Coronary artery (tissue), 2 donors: ENCODE measurements at regions not wholly inside any gene's neighbourhood (a gene's known extent, or its start where the extent isn't known, plus 50 kb on each side); places are given as distances from the start of the nearest gene placed in this dataset.

ENCODE experiments used
- DNase-seq: peaks from one replicate; pipeline ENCODE4 v3.0.0-alpha.2; 2017; ENCODE audit warnings: low spot score
- H3K27ac ChIP-seq, 2 donors: fragments of 200-600 bp; sonication (generic); one replicate each; pipeline ENCODE4 v1.5.1; 2016 to 2019
- H3K4me3 ChIP-seq: fragments of 200-600 bp; sonication (generic); 2 replicates; pipeline ENCODE4 v1.5.1; 2016; ENCODE audit warnings: mild to moderate bottlenecking, moderate library complexity
- TF ChIP-seq, protein P1 (sequence below): fragments of 200-600 bp; sonication (generic); IDR thresholded peaks from one replicate; pipeline ENCODE4 v1.5.1; 2019; ENCODE audit warnings: antibody characterized with exemption

- no peak for DNase-seq
- TF ChIP-seq, protein P1, sequence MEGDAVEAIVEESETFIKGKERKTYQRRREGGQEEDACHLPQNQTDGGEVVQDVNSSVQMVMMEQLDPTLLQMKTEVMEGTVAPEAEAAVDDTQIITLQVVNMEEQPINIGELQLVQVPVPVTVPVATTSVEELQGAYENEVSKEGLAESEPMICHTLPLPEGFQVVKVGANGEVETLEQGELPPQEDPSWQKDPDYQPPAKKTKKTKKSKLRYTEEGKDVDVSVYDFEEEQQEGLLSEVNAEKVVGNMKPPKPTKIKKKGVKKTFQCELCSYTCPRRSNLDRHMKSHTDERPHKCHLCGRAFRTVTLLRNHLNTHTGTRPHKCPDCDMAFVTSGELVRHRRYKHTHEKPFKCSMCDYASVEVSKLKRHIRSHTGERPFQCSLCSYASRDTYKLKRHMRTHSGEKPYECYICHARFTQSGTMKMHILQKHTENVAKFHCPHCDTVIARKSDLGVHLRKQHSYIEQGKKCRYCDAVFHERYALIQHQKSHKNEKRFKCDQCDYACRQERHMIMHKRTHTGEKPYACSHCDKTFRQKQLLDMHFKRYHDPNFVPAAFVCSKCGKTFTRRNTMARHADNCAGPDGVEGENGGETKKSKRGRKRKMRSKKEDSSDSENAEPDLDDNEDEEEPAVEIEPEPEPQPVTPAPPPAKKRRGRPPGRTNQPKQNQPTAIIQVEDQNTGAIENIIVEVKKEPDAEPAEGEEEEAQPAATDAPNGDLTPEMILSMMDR = no peak
- Histone ChIP-seq H3K4me3 (no peak overlapping the region), H3K27ac (no peak overlapping the region)
Measured at GRCh38 chr14:39581474-39581873, 149.2 kb upstream of the FBXO33 start.

GRCh38 chr14:39580696-39581095, 148.5 kb upstream of the FBXO33 start:
- DNase-seq = no peak
- no peak overlapping the region for H3K27ac ChIP-seq
- no peak overlapping the region for H3K4me3 ChIP-seq
- TF ChIP-seq, protein P1 = no peak

DNA sequence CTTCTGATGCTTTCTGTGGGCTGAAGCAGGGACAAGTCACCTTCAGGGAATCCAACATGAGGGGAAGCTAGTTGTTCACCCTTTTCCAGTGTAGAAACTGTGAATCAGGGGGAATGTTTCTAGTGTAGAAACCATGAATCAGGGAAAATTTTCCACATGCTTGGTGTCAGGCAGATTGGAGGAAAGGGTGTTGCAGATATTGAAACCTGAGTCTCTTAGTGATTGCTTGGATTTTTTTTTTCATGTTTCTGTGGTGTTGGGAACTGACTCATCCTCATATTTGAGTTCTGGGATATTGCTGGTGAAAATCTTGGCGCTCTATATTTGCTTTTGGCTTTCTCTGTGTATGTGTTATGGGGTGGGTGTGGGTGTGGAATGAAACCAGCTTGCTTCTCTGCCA, 144.5 kb upstream of the FBXO33 start:
- Histone ChIP-seq H3K27ac (no peak overlapping the region), H3K4me3 (no peak overlapping the region)
- DNase-seq = no peak
- TF ChIP-seq, protein P1 = no peak

DNA sequence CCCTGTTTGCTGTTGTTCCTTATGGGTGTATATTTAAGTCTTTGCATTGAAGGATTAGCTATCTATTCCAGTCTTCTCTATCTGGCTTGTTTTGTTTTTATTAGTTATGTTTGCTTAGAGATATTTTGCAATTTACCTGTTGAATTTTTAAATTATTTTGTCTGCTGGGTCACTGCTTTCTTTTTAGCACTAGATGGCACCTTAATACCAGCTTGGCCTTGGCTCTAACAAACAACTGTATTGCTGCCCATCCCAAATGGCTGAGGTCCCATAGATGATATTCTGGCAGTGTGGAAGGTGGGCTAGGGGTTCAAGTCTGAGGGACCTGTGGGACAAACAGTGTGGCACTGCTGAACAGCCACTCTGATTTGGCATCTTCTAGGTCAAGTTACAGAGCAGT, 144.0 kb upstream of the FBXO33 start:
- DNase-seq = no peak
- Histone ChIP-seq H3K27ac (no peak overlapping the region), H3K4me3 (no peak overlapping the region)
- TF ChIP-seq, protein P1 = no peak

- no peak overlapping the region for H3K27ac ChIP-seq
- DNase-seq = no peak
- TF ChIP-seq, protein P1 = no peak
- no peak overlapping the region for H3K4me3 ChIP-seq
Measured at GRCh38 chr14:39568809-39569538, 136.7 kb upstream of the FBXO33 start.

DNA sequence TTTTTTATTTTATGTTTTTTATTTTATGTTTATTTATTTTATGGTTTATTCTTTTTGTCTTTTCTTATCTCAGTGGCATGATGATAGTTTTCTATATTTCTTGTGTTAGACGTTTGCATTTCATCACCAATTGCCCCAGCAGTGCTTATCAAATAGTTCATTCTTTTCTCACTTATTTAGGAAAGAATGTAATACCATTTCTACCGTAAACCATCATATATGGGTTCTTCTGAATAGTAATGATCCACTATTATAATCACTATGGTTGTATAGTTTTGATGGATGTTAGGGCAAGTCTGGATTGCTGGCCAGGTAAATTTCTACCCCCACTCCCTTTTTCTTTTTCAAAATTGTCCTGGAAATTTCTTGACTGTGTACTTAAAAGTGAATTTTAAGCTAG, 134.6 kb upstream of the FBXO33 start:
- Histone ChIP-seq H3K4me3 (no peak overlapping the region), H3K27ac (no peak overlapping the region)
- TF ChIP-seq, protein P1 = no peak
- no peak for DNase-seq

GRCh38 chr14:39563361-39563760, 131.1 kb upstream of the FBXO33 start:
- Histone ChIP-seq H3K4me3 (no peak overlapping the region), H3K27ac (no peak overlapping the region)
- DNase-seq = no peak
- TF ChIP-seq, protein P1 = no peak
